ENCODE measurements at regions not wholly inside any gene's neighbourhood (a gene's known extent, or its start where the extent isn't known, plus 50 kb on each side); places are given as distances from the start of the nearest gene placed in this dataset.

DNA sequence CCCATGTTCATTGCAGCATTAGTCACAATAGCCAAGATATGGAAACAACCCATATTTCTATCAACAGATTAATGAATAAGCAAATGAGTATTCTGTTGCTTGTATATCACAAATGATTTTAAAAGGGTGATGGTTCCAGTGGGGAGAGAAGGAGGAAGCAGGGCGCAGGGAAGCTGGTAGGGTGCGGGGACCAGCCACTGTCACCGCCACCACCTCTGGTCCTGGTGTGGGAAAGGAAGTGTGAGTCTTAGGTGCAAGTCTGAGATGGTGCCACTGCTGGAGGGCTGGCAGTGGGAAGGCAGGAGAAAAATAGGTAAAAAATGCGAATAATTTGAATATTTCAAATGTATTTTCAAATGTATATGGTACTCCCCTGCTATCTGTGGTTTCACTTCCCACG lies 286.8 kb upstream of the DDX53 start:
- Histone ChIP-seq H3K4me3 (ENCODE audit: low read depth, low read length) (no peak overlapping the region), H3K27me3 (ENCODE audit: control insufficient read depth, insufficient read depth, low read length) (no peaks in the 10 kb centered on the region), H3K36me3 (ENCODE audit: control insufficient read depth, insufficient read depth, low read length) (no peaks in the 10 kb centered on the region)
- TF ChIP-seq, protein P1, sequence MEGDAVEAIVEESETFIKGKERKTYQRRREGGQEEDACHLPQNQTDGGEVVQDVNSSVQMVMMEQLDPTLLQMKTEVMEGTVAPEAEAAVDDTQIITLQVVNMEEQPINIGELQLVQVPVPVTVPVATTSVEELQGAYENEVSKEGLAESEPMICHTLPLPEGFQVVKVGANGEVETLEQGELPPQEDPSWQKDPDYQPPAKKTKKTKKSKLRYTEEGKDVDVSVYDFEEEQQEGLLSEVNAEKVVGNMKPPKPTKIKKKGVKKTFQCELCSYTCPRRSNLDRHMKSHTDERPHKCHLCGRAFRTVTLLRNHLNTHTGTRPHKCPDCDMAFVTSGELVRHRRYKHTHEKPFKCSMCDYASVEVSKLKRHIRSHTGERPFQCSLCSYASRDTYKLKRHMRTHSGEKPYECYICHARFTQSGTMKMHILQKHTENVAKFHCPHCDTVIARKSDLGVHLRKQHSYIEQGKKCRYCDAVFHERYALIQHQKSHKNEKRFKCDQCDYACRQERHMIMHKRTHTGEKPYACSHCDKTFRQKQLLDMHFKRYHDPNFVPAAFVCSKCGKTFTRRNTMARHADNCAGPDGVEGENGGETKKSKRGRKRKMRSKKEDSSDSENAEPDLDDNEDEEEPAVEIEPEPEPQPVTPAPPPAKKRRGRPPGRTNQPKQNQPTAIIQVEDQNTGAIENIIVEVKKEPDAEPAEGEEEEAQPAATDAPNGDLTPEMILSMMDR (IDR thresholded peaks at IDR 0.05; ENCODE audit: insufficient read depth, low read length, severe bottlenecking) = no peak
- DNase-seq (ENCODE audit: low read depth) = no peak
- FAIRE-seq = no peak

DNA sequence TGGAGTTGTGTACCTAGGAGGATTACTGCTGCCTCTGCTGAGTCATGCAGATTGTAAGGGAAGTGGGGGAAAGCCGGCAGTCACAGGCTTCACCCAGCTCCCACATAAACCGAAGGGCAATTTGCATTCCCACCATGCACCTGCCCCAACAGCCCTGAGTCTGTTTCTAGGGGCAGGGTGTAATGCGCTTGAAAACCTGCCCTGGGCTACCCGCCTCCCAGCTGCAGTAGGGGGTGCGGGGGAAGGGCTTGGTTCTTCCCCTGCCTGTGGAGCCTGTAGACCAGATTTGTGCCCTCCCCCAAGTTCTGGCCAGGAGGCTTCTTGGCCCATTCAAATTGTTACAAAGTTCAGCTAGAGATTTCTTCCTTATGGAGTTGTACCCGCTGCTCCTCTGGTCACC lies 269.2 kb upstream of the DDX53 start:
- FAIRE-seq = no peak
- DNase-seq (ENCODE audit: low read depth) = no peak
- H3K4me3 ChIP-seq (ENCODE audit: low read depth, low read length) = no peak overlapping the region
- no peaks in the 10 kb centered on the region for H3K36me3 ChIP-seq (ENCODE audit: control insufficient read depth, insufficient read depth, low read length)
- TF ChIP-seq, protein P1 (IDR thresholded peaks at IDR 0.05; ENCODE audit: insufficient read depth, low read length, severe bottlenecking) = no peak
- H3K27me3 ChIP-seq (ENCODE audit: control insufficient read depth, insufficient read depth, low read length) = no peaks in the 10 kb centered on the region

DNA sequence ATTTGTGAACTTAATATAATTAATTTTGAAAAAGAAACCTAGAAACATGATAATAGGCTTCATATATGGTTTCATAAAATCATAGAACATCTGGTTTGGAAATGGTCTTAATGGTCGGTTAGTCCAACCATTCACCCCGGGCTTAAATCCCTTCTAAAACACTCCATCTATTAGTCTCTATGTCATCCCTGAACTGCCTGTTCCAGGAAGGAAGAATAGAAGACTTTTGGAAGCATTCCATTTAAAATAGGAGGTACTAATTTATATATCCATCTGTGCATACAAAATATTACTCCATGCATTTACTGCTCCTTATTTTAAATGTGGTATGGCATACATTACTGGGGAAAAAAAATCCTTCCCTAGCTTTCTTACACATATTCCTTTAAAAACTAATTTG lies 262.2 kb upstream of the DDX53 start:
- Histone ChIP-seq H3K36me3 (ENCODE audit: control insufficient read depth, insufficient read depth, low read length) (no peaks in the 10 kb centered on the region), H3K4me3 (ENCODE audit: low read depth, low read length) (no peak overlapping the region), H3K27me3 (ENCODE audit: control insufficient read depth, insufficient read depth, low read length) (no peaks in the 10 kb centered on the region)
- TF ChIP-seq, protein P1 (IDR thresholded peaks at IDR 0.05; ENCODE audit: insufficient read depth, low read length, severe bottlenecking) = no peak
- FAIRE-seq = no peak
- DNase-seq (ENCODE audit: low read depth) = no peak

DNA sequence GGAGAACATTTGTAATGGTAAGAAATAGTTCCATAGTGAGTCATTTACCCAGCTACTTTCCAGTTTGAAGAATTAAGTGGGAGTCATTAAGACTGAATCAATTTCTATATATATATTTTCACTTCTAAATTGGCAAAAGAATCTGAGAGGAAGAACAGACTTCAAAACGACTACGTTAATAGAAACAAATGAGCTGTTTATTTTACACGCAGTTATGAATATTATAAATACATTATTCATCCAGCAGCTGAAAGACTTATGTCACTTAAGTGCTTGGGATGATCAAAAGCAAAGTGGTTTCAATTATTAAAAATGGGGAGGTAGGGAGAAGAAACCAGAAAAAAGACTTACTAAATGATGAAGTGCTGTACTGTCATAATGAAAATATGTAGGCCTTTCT lies 260.5 kb upstream of the DDX53 start:
- DNase-seq (ENCODE audit: low read depth) (peak; percentile 4), FAIRE-seq (no peak)
- TF ChIP-seq, protein P1 (IDR thresholded peaks at IDR 0.05; ENCODE audit: insufficient read depth, low read length, severe bottlenecking) = no peak
- Histone ChIP-seq H3K27me3 (ENCODE audit: control insufficient read depth, insufficient read depth, low read length) (no peaks in the 10 kb centered on the region), H3K36me3 (ENCODE audit: control insufficient read depth, insufficient read depth, low read length) (no peaks in the 10 kb centered on the region), H3K4me3 (ENCODE audit: low read depth, low read length) (no peak overlapping the region)

DNA sequence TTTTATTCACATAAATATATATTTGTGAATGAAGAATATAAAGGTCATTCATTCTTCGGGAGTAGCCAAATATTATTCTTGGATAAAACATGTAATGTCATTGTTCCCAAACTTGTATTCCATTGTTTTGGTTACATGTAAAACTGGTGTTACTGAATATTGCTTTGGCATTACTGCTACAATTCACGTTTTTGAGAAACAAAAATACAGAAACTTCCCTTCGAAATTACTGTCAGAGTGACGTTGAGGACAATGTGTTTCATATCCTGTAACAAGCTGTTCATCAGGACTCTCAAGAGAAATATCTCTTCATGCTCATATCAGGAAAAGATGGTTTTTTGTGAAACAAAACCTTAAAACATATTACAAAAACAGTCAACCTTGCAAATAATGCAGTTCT lies 258.9 kb upstream of the DDX53 start:
- TF ChIP-seq, protein P1 (IDR thresholded peaks at IDR 0.05; ENCODE audit: insufficient read depth, low read length, severe bottlenecking) = no peak
- no peaks in the 10 kb centered on the region for H3K27me3 ChIP-seq (ENCODE audit: control insufficient read depth, insufficient read depth, low read length)
- no peak overlapping the region for H3K4me3 ChIP-seq (ENCODE audit: low read depth, low read length)
- no peak for FAIRE-seq
- no peak for DNase-seq (ENCODE audit: low read depth)
- no peaks in the 10 kb centered on the region for H3K36me3 ChIP-seq (ENCODE audit: control insufficient read depth, insufficient read depth, low read length)

DNA sequence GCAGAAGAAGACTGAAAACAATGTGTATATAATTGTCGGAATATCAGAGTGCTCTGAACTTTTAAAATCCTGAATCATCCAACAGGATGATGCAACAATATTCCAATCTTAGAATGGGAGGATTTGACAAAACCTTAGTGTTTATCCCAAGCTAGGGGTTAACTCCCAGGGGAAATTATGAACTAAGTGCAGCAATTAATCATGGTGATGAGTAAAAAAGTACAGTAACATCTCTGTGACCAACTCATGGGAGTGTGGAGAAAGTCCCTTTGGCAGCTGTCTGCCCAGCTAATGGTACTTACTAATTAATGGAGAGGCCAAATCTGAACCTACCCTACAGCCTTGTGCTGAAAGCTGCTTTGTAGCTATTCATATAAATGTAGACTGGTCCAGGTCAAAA lies 257.6 kb upstream of the DDX53 start:
- DNase-seq (ENCODE audit: low read depth) (peak; percentile 22), FAIRE-seq (no peak)
- TF ChIP-seq, protein P1 (IDR thresholded peaks at IDR 0.05; ENCODE audit: insufficient read depth, low read length, severe bottlenecking) = no peak
- H3K36me3 ChIP-seq (ENCODE audit: control insufficient read depth, insufficient read depth, low read length) = no peaks in the 10 kb centered on the region
- H3K4me3 ChIP-seq (ENCODE audit: low read depth, low read length) = no peak overlapping the region
- no peaks in the 10 kb centered on the region for H3K27me3 ChIP-seq (ENCODE audit: control insufficient read depth, insufficient read depth, low read length)

Data from bronchial epithelial cell (primary cell).